Neural progenitor cell (in vitro differentiated cells): ENCODE measurements at regions not wholly inside any gene's neighbourhood (a gene's known extent, or its start where the extent isn't known, plus 50 kb on each side); places are given as distances from the start of the nearest gene placed in this dataset.

Experiments used
- CTCF ChIP-seq: fragments of 200-600 bp; sonication (generic); IDR thresholded peaks from 2 replicates; pipeline ENCODE4 v1.5.1; 2017; ENCODE audit warnings: antibody characterized with exemption, mild to moderate bottlenecking
- EZH2 ChIP-seq: fragments of 200-600 bp; sonication (generic); IDR thresholded peaks from 2 replicates; pipeline ENCODE4 v1.6.1; 2017; ENCODE audit warnings: antibody characterized with exemption, mild to moderate bottlenecking, moderate library complexity
- EZH2phosphoT487 ChIP-seq: fragments of 200-600 bp; sonication (generic); IDR thresholded peaks from 2 replicates; pipeline ENCODE4 v1.6.1; 2017; ENCODE audit warnings: antibody characterized with exemption

- no peak for TF ChIP-seq CTCF
- TF ChIP-seq EZH2 = no peak
- peak; percentile 11 for TF ChIP-seq EZH2phosphoT487
These were observed 250.6 kb upstream of the RRP15 start for GRCh38 chr1:218034468-218034867.
